ENCODE measurements at regions not wholly inside any gene's neighbourhood (a gene's known extent, or its start where the extent isn't known, plus 50 kb on each side); places are given as distances from the start of the nearest gene placed in this dataset.

DNA sequence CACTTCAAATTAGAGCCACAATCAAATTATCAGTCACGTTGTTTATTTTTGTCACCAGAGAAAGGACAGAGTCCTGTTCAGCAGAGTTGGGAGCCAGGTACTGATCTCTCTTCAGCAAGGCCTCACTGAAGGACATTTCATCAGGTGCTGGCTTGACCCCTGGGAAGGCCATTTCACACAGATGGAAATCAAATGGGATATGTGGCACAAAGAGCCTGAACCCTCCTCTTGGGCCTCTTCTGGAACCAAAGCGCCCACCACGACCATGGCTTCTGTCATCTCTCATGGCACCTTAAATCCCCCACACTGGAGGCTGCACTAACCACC, 121.5 kb downstream of the PTCSC3 start:
- no peak for DNase-seq
- Histone ChIP-seq H3K9me3 (replicated peaks) (no peaks in the 10 kb centered on the region), H3K36me3 (no peaks in the 10 kb centered on the region), H3K4me1 (no peaks in the 10 kb centered on the region), H3K27ac (replicated peaks) (no peak overlapping the region), H3K27me3 (ENCODE audit: low read depth) (no peaks in the 10 kb centered on the region), H3K4me3 (no peak overlapping the region)
- TF ChIP-seq, protein P1, sequence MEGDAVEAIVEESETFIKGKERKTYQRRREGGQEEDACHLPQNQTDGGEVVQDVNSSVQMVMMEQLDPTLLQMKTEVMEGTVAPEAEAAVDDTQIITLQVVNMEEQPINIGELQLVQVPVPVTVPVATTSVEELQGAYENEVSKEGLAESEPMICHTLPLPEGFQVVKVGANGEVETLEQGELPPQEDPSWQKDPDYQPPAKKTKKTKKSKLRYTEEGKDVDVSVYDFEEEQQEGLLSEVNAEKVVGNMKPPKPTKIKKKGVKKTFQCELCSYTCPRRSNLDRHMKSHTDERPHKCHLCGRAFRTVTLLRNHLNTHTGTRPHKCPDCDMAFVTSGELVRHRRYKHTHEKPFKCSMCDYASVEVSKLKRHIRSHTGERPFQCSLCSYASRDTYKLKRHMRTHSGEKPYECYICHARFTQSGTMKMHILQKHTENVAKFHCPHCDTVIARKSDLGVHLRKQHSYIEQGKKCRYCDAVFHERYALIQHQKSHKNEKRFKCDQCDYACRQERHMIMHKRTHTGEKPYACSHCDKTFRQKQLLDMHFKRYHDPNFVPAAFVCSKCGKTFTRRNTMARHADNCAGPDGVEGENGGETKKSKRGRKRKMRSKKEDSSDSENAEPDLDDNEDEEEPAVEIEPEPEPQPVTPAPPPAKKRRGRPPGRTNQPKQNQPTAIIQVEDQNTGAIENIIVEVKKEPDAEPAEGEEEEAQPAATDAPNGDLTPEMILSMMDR (IDR thresholded peaks at IDR 0.05; ENCODE audit: borderline replicate concordance): no peak
- intact Hi-C loops (cut with micrococcal nuclease): no loop called here

DNA sequence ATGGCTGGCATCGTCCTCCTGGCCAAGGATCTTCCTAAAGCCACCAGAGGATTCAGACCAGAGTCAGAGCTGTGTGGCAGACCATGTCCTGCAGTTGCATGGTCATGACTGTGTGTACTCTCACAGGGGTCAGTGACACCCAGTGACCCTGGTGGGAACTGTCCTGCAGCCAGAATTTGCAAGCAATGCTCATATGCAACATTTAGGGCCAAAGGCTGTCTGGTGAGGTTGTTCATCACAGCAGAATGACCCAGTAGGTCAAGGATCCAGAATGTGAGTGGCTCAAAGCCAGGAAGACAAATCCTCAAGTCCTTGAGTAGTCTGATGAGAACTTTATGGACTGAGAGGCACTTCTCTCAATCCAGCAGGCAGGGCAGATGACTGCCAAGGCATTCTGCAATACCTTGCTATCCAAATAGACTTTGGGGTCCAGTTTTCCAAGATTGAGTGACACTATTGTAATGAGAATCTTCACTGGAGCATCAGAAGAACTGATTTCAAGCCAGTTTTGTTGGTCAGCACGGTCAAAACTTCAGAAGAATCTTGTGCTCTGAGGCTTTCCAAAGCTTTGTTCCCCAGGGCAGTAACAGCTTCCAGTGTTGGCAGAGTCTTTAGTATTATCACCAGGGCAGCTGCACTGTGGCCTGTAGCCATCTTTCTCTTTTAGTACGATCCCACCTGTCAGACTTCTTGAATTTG, 122.0 kb downstream of the PTCSC3 start:
- peak; percentile 20 for DNase-seq
- no peaks in the 10 kb centered on the region for H3K36me3 ChIP-seq
- no peaks in the 10 kb centered on the region for H3K4me1 ChIP-seq
- TF ChIP-seq, protein P1 (IDR thresholded peaks at IDR 0.05; ENCODE audit: borderline replicate concordance): no peak
- no peaks in the 10 kb centered on the region for H3K27me3 ChIP-seq (ENCODE audit: low read depth)
- intact Hi-C loops (cut with micrococcal nuclease): no loop called here
- no peaks in the 10 kb centered on the region for H3K9me3 ChIP-seq (replicated peaks)
- no peak overlapping the region for H3K4me3 ChIP-seq
- no peak overlapping the region for H3K27ac ChIP-seq (replicated peaks)

DNA sequence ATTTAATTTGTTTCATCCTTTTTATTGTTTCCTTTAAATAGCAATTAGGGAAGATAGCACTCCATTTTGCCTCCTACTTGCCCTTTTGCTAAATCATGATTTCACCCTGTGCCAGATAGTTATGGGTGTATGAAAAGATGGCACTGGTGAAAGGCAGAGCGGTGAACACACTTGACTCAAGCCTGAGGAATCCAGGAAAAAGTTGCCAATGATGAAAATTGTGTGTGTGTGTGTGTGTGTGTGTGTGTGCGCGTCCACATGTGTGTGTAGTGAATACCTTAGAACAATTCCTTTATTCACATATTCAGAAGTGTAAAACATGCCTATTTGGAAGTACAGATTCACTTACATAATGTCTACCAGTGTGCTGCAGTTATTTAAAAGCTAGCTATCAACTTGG, 123.8 kb downstream of the PTCSC3 start:
- TF ChIP-seq, protein P1 (IDR thresholded peaks at IDR 0.05; ENCODE audit: borderline replicate concordance): no peak

DNA sequence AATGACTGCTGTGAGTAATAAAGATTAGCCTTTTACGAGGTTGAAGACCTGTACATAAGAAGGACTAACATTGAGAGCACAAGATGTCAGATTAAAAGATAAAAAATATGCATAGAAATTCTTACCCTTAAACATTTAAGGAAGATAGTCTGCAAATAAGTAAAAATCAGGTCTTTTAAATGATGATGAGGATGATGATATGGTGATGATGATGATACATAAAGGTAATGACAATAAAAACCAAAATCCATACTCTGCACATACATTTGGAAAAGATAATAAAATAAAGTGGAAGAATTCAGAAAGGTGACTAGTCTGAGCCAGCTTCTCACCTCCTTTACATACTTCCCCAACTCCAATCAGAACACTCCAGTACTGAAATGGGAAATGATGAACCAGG, 124.5 kb downstream of the PTCSC3 start:
- H3K4me1 ChIP-seq: no peaks in the 10 kb centered on the region
- no peak overlapping the region for H3K27ac ChIP-seq (replicated peaks)
- no peak for DNase-seq
- intact Hi-C loops (cut with micrococcal nuclease): no loop called here
- no peaks in the 10 kb centered on the region for H3K9me3 ChIP-seq (replicated peaks)
- no peaks in the 10 kb centered on the region for H3K36me3 ChIP-seq
- H3K4me3 ChIP-seq: no peak overlapping the region
- H3K27me3 ChIP-seq (ENCODE audit: low read depth): no peaks in the 10 kb centered on the region
- TF ChIP-seq, protein P1 (IDR thresholded peaks at IDR 0.05; ENCODE audit: borderline replicate concordance): no peak

More for the DNA sequence above, 123.8 kb downstream of the PTCSC3 start:
- no peaks in the 10 kb centered on the region for H3K36me3 ChIP-seq
- no peak for DNase-seq
- intact Hi-C loops (cut with micrococcal nuclease): no loop called here
- H3K27ac ChIP-seq (replicated peaks): no peak overlapping the region
- no peak overlapping the region for H3K4me3 ChIP-seq
- H3K27me3 ChIP-seq (ENCODE audit: low read depth): no peaks in the 10 kb centered on the region
- no peaks in the 10 kb centered on the region for H3K9me3 ChIP-seq (replicated peaks)
- H3K4me1 ChIP-seq: no peaks in the 10 kb centered on the region

DNA sequence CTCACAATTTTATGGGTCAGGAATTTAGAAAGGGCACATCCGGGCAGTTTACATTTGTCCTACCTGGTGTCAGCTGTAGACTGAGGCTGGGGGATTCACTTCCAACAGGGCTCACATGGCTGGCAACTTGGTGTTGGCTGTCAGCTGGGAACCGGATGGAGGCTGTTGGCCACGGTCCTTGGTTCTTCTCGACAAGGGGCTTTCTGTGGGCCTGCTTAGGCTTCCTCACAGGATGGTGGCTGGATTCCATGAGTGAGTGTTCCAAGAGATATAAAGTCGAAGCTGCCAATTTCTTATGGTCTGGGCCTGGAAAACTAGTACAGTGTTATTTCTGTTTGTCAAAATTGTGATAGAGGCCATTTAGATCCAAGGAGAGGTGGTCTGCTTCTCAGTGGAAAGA, 127.9 kb downstream of the PTCSC3 start:
- no peak overlapping the region for H3K27ac ChIP-seq (replicated peaks)
- intact Hi-C loops (cut with micrococcal nuclease): no loop called here
- no peaks in the 10 kb centered on the region for H3K9me3 ChIP-seq (replicated peaks)
- no peaks in the 10 kb centered on the region for H3K36me3 ChIP-seq
- TF ChIP-seq, protein P1 (IDR thresholded peaks at IDR 0.05; ENCODE audit: borderline replicate concordance): no peak
- H3K4me3 ChIP-seq: no peak overlapping the region
- peak; percentile 34 for DNase-seq
- H3K27me3 ChIP-seq (ENCODE audit: low read depth): peaks cover 6% of the 10 kb centered on the region
- no peaks in the 10 kb centered on the region for H3K4me1 ChIP-seq

All from left ventricle myocardium inferior (tissue), 1 donor.